Activated gamma-delta T cell treated with anti-CD3 and anti-CD28 coated beads, Interleukin-2, amount 50 U/mL, for 16 hours (primary cell): ENCODE measurements at regions not wholly inside any gene's neighbourhood (a gene's known extent, or its start where the extent isn't known, plus 50 kb on each side); places are given as distances from the start of the nearest gene placed in this dataset.
"Not testable (repeated sequence)": the region's sequence is repeated elsewhere in the genome, so short reads cannot be mapped to it uniquely, and the experiment has no call there.

Experiments used
- DNase-seq: peaks from one replicate; pipeline ENCODE4 v3.0.0-alpha.2; 2020; ENCODE audit warnings: low read depth

- no peak for DNase-seq
These were observed 392.1 kb upstream of the SALL1 start for GRCh38 chr16:51542981-51543815.

GRCh38 chr16:51540259-51540658, 389.2 kb upstream of the SALL1 start:
- DNase-seq, result no peak

DNA sequence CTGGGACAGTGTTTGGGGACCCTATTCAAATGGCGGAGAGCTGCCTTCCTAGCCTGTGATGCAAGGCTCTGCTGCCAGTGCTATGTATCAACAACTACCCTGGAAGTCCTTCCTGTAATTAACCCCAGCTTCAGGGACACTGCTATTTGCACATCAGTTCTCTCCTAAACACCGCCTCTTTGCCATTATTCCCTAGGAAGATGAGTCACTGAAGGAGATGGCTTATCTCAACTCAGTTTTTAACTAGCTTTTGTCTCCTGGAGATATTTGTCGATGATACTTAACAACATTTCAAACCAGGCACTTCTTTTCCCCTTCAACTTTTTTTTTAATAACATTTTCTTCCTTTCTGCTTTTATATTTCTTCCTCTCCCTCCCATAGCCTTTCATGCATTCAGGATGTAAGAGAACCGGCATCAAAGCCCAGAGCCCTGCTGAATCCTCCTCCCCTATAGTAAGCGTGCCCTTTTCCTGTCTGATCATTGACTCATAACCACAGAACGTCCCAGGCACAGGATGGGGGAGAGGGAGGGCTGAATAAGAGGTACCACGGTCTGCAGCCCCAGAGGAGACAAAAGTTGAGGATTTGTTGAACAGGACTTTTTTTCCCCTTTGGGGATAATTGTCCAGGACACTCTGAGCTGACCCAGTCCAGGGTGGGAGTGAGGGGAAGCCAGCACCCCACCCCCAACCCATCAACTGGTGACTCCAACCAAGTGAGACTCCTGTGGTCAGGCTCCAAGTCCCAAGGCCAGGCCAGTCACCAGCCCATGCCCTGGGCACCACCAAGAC, 387.8 kb upstream of the SALL1 start:
- no peak for DNase-seq

GRCh38 chr16:51535591-51535990, 384.5 kb upstream of the SALL1 start:
- DNase-seq, result no peak

GRCh38 chr16:51532551-51532950, 381.5 kb upstream of the SALL1 start:
- DNase-seq, result no peak

DNA sequence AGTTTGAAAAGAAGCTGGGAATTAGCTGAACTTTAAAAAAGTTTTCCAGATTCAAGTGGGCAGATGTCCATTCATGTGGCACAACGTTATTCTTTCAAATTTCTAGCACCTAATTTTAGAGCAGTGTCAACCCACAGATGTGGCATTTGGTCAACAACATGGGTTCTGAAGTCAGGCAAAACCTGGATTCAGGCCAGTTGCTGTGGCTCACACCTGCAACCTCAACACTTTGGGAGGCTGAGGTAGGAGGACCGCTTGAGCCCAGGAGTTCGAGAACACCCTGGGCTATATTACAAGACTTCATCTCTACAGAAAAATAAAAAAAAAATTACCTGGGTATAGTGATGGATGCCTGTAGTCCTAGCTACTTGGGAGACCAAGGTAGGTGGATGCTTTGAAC, 380.2 kb upstream of the SALL1 start:
- DNase-seq, result no peak

GRCh38 chr16:51527349-51527748, 376.3 kb upstream of the SALL1 start:
- DNase-seq, result no peak

DNA sequence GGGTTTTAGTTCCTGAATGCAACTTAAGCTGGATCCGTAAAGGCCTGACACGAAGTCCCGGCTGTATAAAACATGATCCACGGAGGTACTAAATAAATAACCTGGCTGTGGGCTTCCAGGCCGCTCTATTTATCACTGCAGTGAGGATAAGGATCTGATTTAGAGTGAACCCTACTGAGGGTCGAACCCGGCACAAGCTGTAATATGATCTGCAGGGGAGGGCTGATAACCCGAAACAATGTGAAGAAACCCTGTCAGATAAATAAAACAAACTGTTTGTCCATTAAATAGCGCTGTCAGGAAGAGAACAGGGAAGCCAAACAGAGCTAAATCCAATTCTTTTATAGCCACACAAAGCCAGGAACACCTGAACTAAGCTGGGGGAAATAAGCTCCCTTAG, 375.6 kb upstream of the SALL1 start:
- DNase-seq, result no peak

DNA sequence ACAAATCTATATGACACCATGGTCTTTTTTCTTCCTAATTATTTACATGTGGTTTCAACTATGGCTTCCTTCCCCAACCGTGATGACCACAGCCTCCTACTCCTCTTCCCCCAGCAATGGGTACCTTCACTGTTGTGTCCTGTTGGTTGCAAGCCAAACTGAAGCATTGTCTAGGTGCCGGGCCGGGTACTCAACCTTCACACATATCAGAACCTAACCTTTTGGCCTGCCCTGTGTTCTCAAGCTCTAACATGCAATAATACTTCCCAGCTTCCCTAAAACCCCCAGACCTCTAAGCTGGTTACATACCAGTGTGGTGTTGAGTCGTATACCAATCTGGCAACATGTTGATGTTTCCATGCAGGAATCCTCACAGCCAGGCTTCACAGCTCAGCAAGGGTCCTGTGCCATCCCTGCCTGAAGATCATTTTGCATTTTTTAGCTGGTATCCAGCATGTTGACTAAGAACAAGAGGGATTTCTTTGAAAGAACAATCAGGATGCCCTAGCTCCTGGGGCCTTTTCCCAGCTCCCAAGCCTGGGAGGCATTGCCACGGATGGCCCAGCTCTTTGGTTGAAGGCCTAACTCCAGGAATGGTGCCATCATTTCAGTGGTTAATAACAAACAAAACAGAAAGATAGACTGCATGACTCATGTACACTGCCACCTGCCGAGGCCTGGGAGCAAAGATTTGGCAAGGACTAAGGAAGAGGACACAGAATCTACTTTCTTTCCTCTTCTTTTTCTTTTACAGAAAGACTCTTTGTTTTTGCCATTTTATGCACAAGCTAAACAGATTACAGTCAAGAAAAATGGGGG, 373.7 kb upstream of the SALL1 start:
- DNase-seq, result no peak

DNA sequence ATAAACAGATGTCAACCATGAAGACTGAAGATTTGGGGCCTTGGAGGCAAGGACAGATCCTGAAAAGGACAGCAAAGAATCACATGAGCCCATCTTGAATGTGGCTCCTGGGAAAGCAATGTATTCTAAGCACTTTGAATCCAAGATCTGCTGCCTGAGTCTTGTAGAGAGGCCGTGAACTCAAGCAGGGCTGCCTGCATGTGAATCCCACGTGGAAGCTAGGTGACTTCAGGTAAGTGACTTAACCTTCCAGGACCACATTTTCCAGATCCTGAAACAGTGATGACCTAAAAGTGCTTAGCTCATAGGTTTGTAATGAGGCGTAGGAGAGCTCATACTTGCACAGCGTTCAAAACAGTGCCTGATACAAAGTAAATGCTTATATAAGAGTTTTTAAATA, 373.0 kb upstream of the SALL1 start:
- DNase-seq, result no peak

GRCh38 chr16:51523400-51523799, 372.3 kb upstream of the SALL1 start:
- no peak for DNase-seq

- DNase-seq, result no peak
These were observed 371.8 kb upstream of the SALL1 start for GRCh38 chr16:51522902-51523301.

- DNase-seq, result not testable (repeated sequence)
These were observed 365.9 kb upstream of the SALL1 start for GRCh38 chr16:51516960-51517359.

GRCh38 chr16:51510416-51510815, 359.3 kb upstream of the SALL1 start:
- no peak for DNase-seq

GRCh38 chr16:51509336-51509735, 358.3 kb upstream of the SALL1 start:
- no peak for DNase-seq

- DNase-seq, result no peak
These were observed 357.6 kb upstream of the SALL1 start for GRCh38 chr16:51508490-51509212.

DNA sequence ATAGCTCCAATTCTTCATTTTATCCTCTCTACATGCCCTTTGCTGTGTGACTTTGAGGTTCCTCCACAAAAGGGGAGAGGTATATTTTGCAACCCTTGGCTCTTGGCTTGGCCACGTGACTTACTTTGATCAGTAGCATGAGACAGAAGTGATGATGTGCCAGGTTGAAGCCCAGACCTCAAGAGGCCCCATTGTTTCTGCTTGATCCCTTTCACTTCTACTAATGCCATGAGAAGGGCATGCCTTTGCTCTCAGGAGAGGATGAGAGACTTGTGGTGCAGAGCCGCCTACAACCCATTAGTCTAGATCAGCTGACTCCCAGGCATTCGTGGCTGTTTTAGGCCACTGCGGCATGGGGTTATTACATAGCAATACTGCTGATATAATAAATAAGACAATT, 356.2 kb upstream of the SALL1 start:
- DNase-seq, result no peak

DNA sequence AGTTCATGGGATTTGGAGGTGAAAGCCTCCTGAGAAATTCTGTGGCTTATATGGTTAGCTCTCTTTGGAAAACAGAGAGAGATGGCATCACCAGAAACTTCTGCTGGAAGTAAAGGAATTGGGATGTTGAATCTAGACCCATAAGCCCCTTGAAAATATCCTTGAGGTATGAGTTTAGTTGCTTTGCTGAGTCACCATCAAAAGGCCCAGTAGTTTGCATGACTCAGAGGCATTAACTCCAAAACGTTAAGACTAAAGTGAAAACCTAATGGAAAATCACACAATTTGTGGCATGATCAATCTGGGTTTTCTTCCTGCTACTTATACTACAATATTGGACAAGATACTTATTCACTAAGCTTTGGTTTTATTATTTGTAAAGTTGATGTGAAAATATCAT, 349.2 kb upstream of the SALL1 start:
- DNase-seq, result no peak

- no peak for DNase-seq
These were observed 346.6 kb upstream of the SALL1 start for GRCh38 chr16:51497541-51498211.

- DNase-seq, result no peak
These were observed 339.8 kb upstream of the SALL1 start for GRCh38 chr16:51490866-51491265.

- no peak for DNase-seq
These were observed 336.8 kb upstream of the SALL1 start for GRCh38 chr16:51487880-51488279.
